ENCODE measurements at regions not wholly inside any gene's neighbourhood (a gene's known extent, or its start where the extent isn't known, plus 50 kb on each side); places are given as distances from the start of the nearest gene placed in this dataset.

GRCh38 chr11:19377881-19378280, 137.1 kb upstream of the E2F8 start:
- Histone ChIP-seq H2BK120ac (ENCODE audit: low read depth, low read length) (no peak overlapping the region), H2BK12ac (ENCODE audit: low read length) (no peak overlapping the region), H2BK15ac (ENCODE audit: low read length) (no peak overlapping the region), H3K36me3 (replicated peaks in 1 of 2; ENCODE audit: control insufficient read depth in 2 of 2, insufficient read depth in 2 of 2, low read length in 2 of 2) (no peaks in the 10 kb centered on the region), H3K27me3 (ENCODE audit: control insufficient read depth in 3 of 3, insufficient read depth in 3 of 3, low read depth in 1 of 3, low read length in 3 of 3) (no peaks in the 10 kb centered on the region), H2AK5ac (ENCODE audit: low read depth, low read length) (no peak overlapping the region), H3K27ac (replicated peaks; ENCODE audit: low read length) (no peak overlapping the region), H4K8ac (ENCODE audit: low read depth, low read length) (no peak overlapping the region), H3K18ac (ENCODE audit: low read length) (no peak overlapping the region), H3K4me3 (ENCODE audit: low read length in 2 of 2) (no peak overlapping the region), H3K79me1 (ENCODE audit: low read depth, low read length) (no peaks in the 10 kb centered on the region), H3K14ac (ENCODE audit: low read length) (no peak overlapping the region), H3K4me2 (ENCODE audit: insufficient read depth, low read length, poor library complexity, severe bottlenecking) (no peak overlapping the region), H4K91ac (ENCODE audit: low read depth, low read length, poor library complexity) (no peak overlapping the region), H2AFZ (ENCODE audit: low read length) (no peak overlapping the region), H3K4me1 (ENCODE audit: control insufficient read depth in 2 of 2, insufficient read depth in 1 of 2, low read depth in 1 of 2, low read length in 2 of 2) (peaks cover 16 to 25% of the 10 kb centered on the region in 2 donors), H2BK5ac (ENCODE audit: low read length) (no peak overlapping the region), H3K23ac (ENCODE audit: low read depth, low read length, poor library complexity) (no peak overlapping the region), H3K4ac (ENCODE audit: low read length) (no peak overlapping the region), H3K9me3 (replicated peaks in 1 of 2; ENCODE audit: control insufficient read depth in 2 of 2, insufficient read depth in 1 of 2, low read depth in 1 of 2, low read length in 2 of 2) (no peaks in the 10 kb centered on the region), H3K9ac (ENCODE audit: low read depth, low read length, poor library complexity) (no peak overlapping the region)
- DNase-seq (ENCODE audit: low spot score) = no peak
- WGBS, 2 donors (ENCODE audit: extremely low coverage in 2 of 2, insufficient read length in 2 of 2, insufficient replicate concordance in 1 of 2) = no CpG with 5 or more reads among the region's 4 CpGs

- Histone ChIP-seq H3K9ac (ENCODE audit: low read depth, low read length, poor library complexity) (no peak overlapping the region), H2AFZ (ENCODE audit: low read length) (no peak overlapping the region), H2BK5ac (ENCODE audit: low read length) (no peak overlapping the region), H3K79me1 (ENCODE audit: low read depth, low read length) (no peaks in the 10 kb centered on the region), H3K27me3 (ENCODE audit: control insufficient read depth in 3 of 3, insufficient read depth in 3 of 3, low read depth in 1 of 3, low read length in 3 of 3) (no peaks in the 10 kb centered on the region), H2BK12ac (ENCODE audit: low read length) (no peak overlapping the region), H2BK15ac (ENCODE audit: low read length) (no peak overlapping the region), H3K36me3 (replicated peaks in 1 of 2; ENCODE audit: control insufficient read depth in 2 of 2, insufficient read depth in 2 of 2, low read length in 2 of 2) (no peaks in the 10 kb centered on the region), H3K4me2 (ENCODE audit: insufficient read depth, low read length, poor library complexity, severe bottlenecking) (no peak overlapping the region), H3K4me3 (ENCODE audit: low read length in 2 of 2) (no peak overlapping the region), H3K4me1 (ENCODE audit: control insufficient read depth in 2 of 2, insufficient read depth in 1 of 2, low read depth in 1 of 2, low read length in 2 of 2) (peaks cover 8 to 10% of the 10 kb centered on the region in 2 donors), H4K8ac (ENCODE audit: low read depth, low read length) (no peak overlapping the region), H2BK120ac (ENCODE audit: low read depth, low read length) (no peak overlapping the region), H3K27ac (replicated peaks; ENCODE audit: low read length) (no peak overlapping the region), H3K4ac (ENCODE audit: low read length) (no peak overlapping the region), H2AK5ac (ENCODE audit: low read depth, low read length) (no peak overlapping the region), H4K91ac (ENCODE audit: low read depth, low read length, poor library complexity) (no peak overlapping the region), H3K9me3 (replicated peaks in 1 of 2; ENCODE audit: control insufficient read depth in 2 of 2, insufficient read depth in 1 of 2, low read depth in 1 of 2, low read length in 2 of 2) (no peaks in the 10 kb centered on the region), H3K14ac (ENCODE audit: low read length) (no peak overlapping the region), H3K18ac (ENCODE audit: low read length) (no peak overlapping the region), H3K23ac (ENCODE audit: low read depth, low read length, poor library complexity) (no peak overlapping the region)
- no peak for DNase-seq (ENCODE audit: low spot score)
- no CpG with 5 or more reads among the region's 3 CpGs for WGBS, 2 donors (ENCODE audit: extremely low coverage in 2 of 2, insufficient read length in 2 of 2, insufficient replicate concordance in 1 of 2)
Measured at GRCh38 chr11:19375440-19375839, 134.7 kb upstream of the E2F8 start.

GRCh38 chr11:19374151-19374569, 133.4 kb upstream of the E2F8 start:
- no peak overlapping the region for H2AK5ac ChIP-seq (ENCODE audit: low read depth, low read length)
- no peaks in the 10 kb centered on the region for H3K9me3 ChIP-seq (replicated peaks in 1 of 2; ENCODE audit: control insufficient read depth in 2 of 2, insufficient read depth in 1 of 2, low read depth in 1 of 2, low read length in 2 of 2)
- no peak overlapping the region for H3K18ac ChIP-seq (ENCODE audit: low read length)
- H3K4me3 ChIP-seq (ENCODE audit: low read length in 2 of 2) = no peak overlapping the region
- H2BK12ac ChIP-seq (ENCODE audit: low read length) = no peak overlapping the region
- WGBS, 2 donors (ENCODE audit: extremely low coverage in 2 of 2, insufficient read length in 2 of 2, insufficient replicate concordance in 1 of 2) = no CpG with 5 or more reads among the region's 1 CpG
- H3K14ac ChIP-seq (ENCODE audit: low read length) = no peak overlapping the region
- peaks cover 9 to 16% of the 10 kb centered on the region in 2 donors for H3K4me1 ChIP-seq (ENCODE audit: control insufficient read depth in 2 of 2, insufficient read depth in 1 of 2, low read depth in 1 of 2, low read length in 2 of 2)
- no peak overlapping the region for H2BK5ac ChIP-seq (ENCODE audit: low read length)
- H3K27ac ChIP-seq (replicated peaks; ENCODE audit: low read length) = no peak overlapping the region
- no peak overlapping the region for H3K4me2 ChIP-seq (ENCODE audit: insufficient read depth, low read length, poor library complexity, severe bottlenecking)
- H2BK15ac ChIP-seq (ENCODE audit: low read length) = no peak overlapping the region
- no peaks in the 10 kb centered on the region for H3K27me3 ChIP-seq (ENCODE audit: control insufficient read depth in 3 of 3, insufficient read depth in 3 of 3, low read depth in 1 of 3, low read length in 3 of 3)
- H4K8ac ChIP-seq (ENCODE audit: low read depth, low read length) = no peak overlapping the region
- H4K91ac ChIP-seq (ENCODE audit: low read depth, low read length, poor library complexity) = no peak overlapping the region
- H3K36me3 ChIP-seq (replicated peaks in 1 of 2; ENCODE audit: control insufficient read depth in 2 of 2, insufficient read depth in 2 of 2, low read length in 2 of 2) = no peaks in the 10 kb centered on the region
- no peak overlapping the region for H2BK120ac ChIP-seq (ENCODE audit: low read depth, low read length)
- no peaks in the 10 kb centered on the region for H3K79me1 ChIP-seq (ENCODE audit: low read depth, low read length)
- H3K9ac ChIP-seq (ENCODE audit: low read depth, low read length, poor library complexity) = no peak overlapping the region
- no peak overlapping the region for H3K4ac ChIP-seq (ENCODE audit: low read length)
- H3K23ac ChIP-seq (ENCODE audit: low read depth, low read length, poor library complexity) = no peak overlapping the region
- no peak overlapping the region for H2AFZ ChIP-seq (ENCODE audit: low read length)
- DNase-seq (ENCODE audit: low spot score) = no peak

GRCh38 chr11:19372381-19372780, 131.6 kb upstream of the E2F8 start:
- Histone ChIP-seq H3K18ac (ENCODE audit: low read length) (no peak overlapping the region), H2BK120ac (ENCODE audit: low read depth, low read length) (no peak overlapping the region), H3K9me3 (replicated peaks in 1 of 2; ENCODE audit: control insufficient read depth in 2 of 2, insufficient read depth in 1 of 2, low read depth in 1 of 2, low read length in 2 of 2) (peaks cover 0 to 7% of the 10 kb centered on the region in 2 donors), H3K4me2 (ENCODE audit: insufficient read depth, low read length, poor library complexity, severe bottlenecking) (no peak overlapping the region), H3K9ac (ENCODE audit: low read depth, low read length, poor library complexity) (no peak overlapping the region), H2BK12ac (ENCODE audit: low read length) (no peak overlapping the region), H3K27me3 (ENCODE audit: control insufficient read depth in 3 of 3, insufficient read depth in 3 of 3, low read depth in 1 of 3, low read length in 3 of 3) (no peaks in the 10 kb centered on the region), H2BK5ac (ENCODE audit: low read length) (no peak overlapping the region), H3K79me1 (ENCODE audit: low read depth, low read length) (no peaks in the 10 kb centered on the region), H2AFZ (ENCODE audit: low read length) (no peak overlapping the region), H3K4me3 (ENCODE audit: low read length in 2 of 2) (no peak overlapping the region), H2BK15ac (ENCODE audit: low read length) (no peak overlapping the region), H3K14ac (ENCODE audit: low read length) (no peak overlapping the region), H4K8ac (ENCODE audit: low read depth, low read length) (no peak overlapping the region), H3K36me3 (replicated peaks in 1 of 2; ENCODE audit: control insufficient read depth in 2 of 2, insufficient read depth in 2 of 2, low read length in 2 of 2) (no peaks in the 10 kb centered on the region), H2AK5ac (ENCODE audit: low read depth, low read length) (peak overlapping the region; percentile 16), H3K23ac (ENCODE audit: low read depth, low read length, poor library complexity) (no peak overlapping the region), H3K4ac (ENCODE audit: low read length) (no peak overlapping the region), H3K27ac (replicated peaks; ENCODE audit: low read length) (no peak overlapping the region), H4K91ac (ENCODE audit: low read depth, low read length, poor library complexity) (no peak overlapping the region), H3K4me1 (ENCODE audit: control insufficient read depth in 2 of 2, insufficient read depth in 1 of 2, low read depth in 1 of 2, low read length in 2 of 2) (peaks cover 9 to 17% of the 10 kb centered on the region in 2 donors)
- DNase-seq (ENCODE audit: low spot score) = no peak
- no CpG with 5 or more reads among the region's 4 CpGs for WGBS, 2 donors (ENCODE audit: extremely low coverage in 2 of 2, insufficient read length in 2 of 2, insufficient replicate concordance in 1 of 2)

Measured in neuronal stem cell (in vitro differentiated cells).